ENCODE measurements at regions not wholly inside any gene's neighbourhood (a gene's known extent, or its start where the extent isn't known, plus 50 kb on each side); places are given as distances from the start of the nearest gene placed in this dataset.

- TF ChIP-seq TAF1 (IDR thresholded peaks at IDR 0.05; ENCODE audit: low read depth, low read length): no peak
- no peak for TF ChIP-seq SP2 (IDR thresholded peaks at IDR 0.05; ENCODE audit: low read length)
- TF ChIP-seq SIN3A (conservative IDR thresholded peaks at IDR 0.05 in 1 of 2, IDR thresholded peaks at IDR 0.05 in 1 of 2; ENCODE audit: low read depth in 1 of 2, low read length in 2 of 2): no peak
- TF ChIP-seq BRCA1 (IDR thresholded peaks at IDR 0.05; ENCODE audit: low read depth, low read length): no peak
- no peak for TF ChIP-seq CTBP2 (IDR thresholded peaks at IDR 0.05; ENCODE audit: borderline replicate concordance, insufficient read depth, insufficient read length, low read length)
- no peak for TF ChIP-seq ASH2L (IDR thresholded peaks at IDR 0.05; ENCODE audit: low read length)
Observed at GRCh38 chr21:25179116-25179515, 428.2 kb downstream of the MRPL39 start (continued).
